OCI-LY7 (cell line): ENCODE measurements at regions not wholly inside any gene's neighbourhood (a gene's known extent, or its start where the extent isn't known, plus 50 kb on each side); places are given as distances from the start of the nearest gene placed in this dataset.

Experiments used
- BruUV-seq: library from RNA; stranded (reverse); fragments of 400-500 nt; replicated peaks from 2 replicates; lab custom pipeline; 2021; lab: Mats Ljungman, UMichigan
- CTCF ChIA-PET: fragments of 300-600 bp; sonication (Branson Sonifier 250); formaldehyde crosslinking; loops from one replicate; lab custom pipeline; 2022; ENCODE audit warnings: antibody characterized with exemption; ENCODE audit not compliant: unreplicated experiment; lab: Charles Lee
- POLR2A ChIA-PET: fragments of 300-600 bp; sonication (Branson Sonifier 250); formaldehyde crosslinking; loops from one replicate; lab custom pipeline; 2022; ENCODE audit warnings: antibody characterized with exemption; lab: Charles Lee
- DNase-seq: peaks from one replicate; pipeline ENCODE4 v3.0.0-alpha.2; 2015; ENCODE audit warnings: low spot score
- H2AFZ ChIP-seq: fragments of 200-600 bp; sonication (generic), shearing (Covaris generic); 2 replicates; pipeline ENCODE4 v1.6.1; 2014; ENCODE audit warnings: mild to moderate bottlenecking, antibody characterized with exemption, low read length, moderate library complexity
- H3K27ac ChIP-seq: fragments of 200-600 bp; sonication (generic); 2 replicates; pipeline ENCODE4 v1.5.1; 2014; ENCODE audit warnings: mixed run types, low read depth, mild to moderate bottlenecking, moderate library complexity, low read length, inconsistent platforms; ENCODE audit not compliant: poor library complexity, severe bottlenecking
- H3K36me3 ChIP-seq: fragments of 200-600 bp; sonication (generic); 2 replicates; pipeline ENCODE4 v1.6.1; 2014; ENCODE audit warnings: mild to moderate bottlenecking, antibody characterized with exemption, low read length, moderate library complexity, mixed read lengths; ENCODE audit not compliant: insufficient read depth
- H3K4me1 ChIP-seq: fragments of 200-600 bp; sonication (generic); 2 replicates; pipeline ENCODE4 v1.5.1; 2014; ENCODE audit warnings: mild to moderate bottlenecking, low read length; ENCODE audit not compliant: insufficient read depth, poor library complexity, severe bottlenecking
- H3K4me2 ChIP-seq: fragments of 200-600 bp; sonication (generic); 2 replicates; pipeline ENCODE4 v1.6.1; 2014; ENCODE audit warnings: mild to moderate bottlenecking, low read length
- H3K4me3 ChIP-seq: fragments of 200-600 bp; sonication (generic); 2 replicates; pipeline ENCODE4 v1.5.1; 2014; ENCODE audit warnings: mild to moderate bottlenecking, low read depth, low read length; ENCODE audit not compliant: poor library complexity, severe bottlenecking
- H3K79me2 ChIP-seq: fragments of 200-600 bp; sonication (generic); 2 replicates; pipeline ENCODE4 v1.6.1; 2016; ENCODE audit warnings: low read depth, mild to moderate bottlenecking, low read length, moderate library complexity, mixed read lengths; ENCODE audit not compliant: insufficient read depth
- H3K9me2 ChIP-seq: fragments of 200-600 bp; sonication (generic); 2 replicates; pipeline ENCODE4 v1.6.1; 2016; ENCODE audit warnings: mild to moderate bottlenecking, low read length, mixed read lengths; ENCODE audit not compliant: insufficient read depth
- H3K9me3 ChIP-seq: fragments of 200-600 bp; sonication (generic); 2 replicates; pipeline ENCODE4 v1.6.1; 2014; ENCODE audit warnings: mild to moderate bottlenecking, mixed run types, low read length, mixed read lengths
- H4K20me1 ChIP-seq: fragments of 200-600 bp; sonication (generic); 2 replicates; pipeline ENCODE4 v1.6.1; 2014; ENCODE audit warnings: mild to moderate bottlenecking, antibody characterized with exemption, low read length, moderate library complexity, mixed read lengths; ENCODE audit not compliant: insufficient read depth
- EZH2phosphoT487 ChIP-seq: fragments of 200-600 bp; sonication (generic); IDR thresholded peaks from 2 replicates; pipeline ENCODE4 v1.6.1; 2018; ENCODE audit warnings: low read depth, borderline replicate concordance, mild to moderate bottlenecking, mixed run types, antibody characterized with exemption, low read length, moderate library complexity, mixed read lengths
- intact Hi-C: fragments of 100-400 bp; cut with micrococcal nuclease; formaldehyde crosslinking; loops from one replicate; pipeline ENCODE4 v1.10.0; 2022; ENCODE audit not compliant: unreplicated experiment
- TF ChIP-seq, protein P1 (sequence below): fragments of 200-600 bp; sonication (generic); conservative IDR thresholded peaks from 2 replicates; pipeline ENCODE4 v1.5.1; 2014; ENCODE audit warnings: mild to moderate bottlenecking, antibody characterized with exemption, low read length, moderate library complexity, mixed read lengths

DNA sequence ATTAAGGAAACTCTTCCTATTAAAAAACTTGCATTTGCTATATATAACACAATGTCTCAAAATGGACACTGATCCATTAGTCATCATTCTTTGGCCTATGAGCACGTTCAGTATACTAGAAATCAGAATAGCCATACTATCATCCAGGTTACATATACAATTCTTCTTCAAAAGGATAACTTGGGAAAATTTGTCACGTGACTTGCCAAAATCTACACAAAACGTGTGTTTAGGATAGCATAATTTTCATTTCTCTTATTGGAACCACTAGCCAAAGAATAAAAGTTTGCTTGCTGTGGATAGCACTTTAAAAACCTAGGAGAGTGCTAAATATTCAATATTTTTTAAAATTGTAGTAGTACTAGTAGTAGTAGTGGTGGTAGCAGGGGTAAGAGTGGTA is 714.3 kb upstream of the FOXG1 start:
- Histone ChIP-seq H2AFZ (no peak overlapping the region), H3K36me3 (no peaks in the 10 kb centered on the region), H3K79me2 (no peaks in the 10 kb centered on the region), H3K4me1 (no peaks in the 10 kb centered on the region), H3K4me3 (no peak overlapping the region), H3K27ac (no peak overlapping the region), H3K9me2 (no peaks in the 10 kb centered on the region), H3K4me2 (no peak overlapping the region), H3K9me3 (peaks cover 13% of the 10 kb centered on the region; the same call in 1 of the 2 replicates), H4K20me1 (no peaks in the 10 kb centered on the region)
- no peak for DNase-seq
- ChIA-PET CTCF (no interaction called here), POLR2A (no interaction called here)
- TF ChIP-seq EZH2phosphoT487 = no peak
- intact Hi-C loops = no loop called here
- BruUV-seq = no TSS peak

GRCh38 chr14:28055008-28055407 is 711.6 kb upstream of the FOXG1 start:
- Histone ChIP-seq H3K4me2 (no peak overlapping the region), H4K20me1 (no peaks in the 10 kb centered on the region), H3K27ac (no peak overlapping the region), H3K4me3 (no peak overlapping the region), H3K9me3 (peaks cover 9% of the 10 kb centered on the region; the same call in 1 of the 2 replicates), H3K4me1 (no peaks in the 10 kb centered on the region), H3K36me3 (no peaks in the 10 kb centered on the region), H3K79me2 (no peaks in the 10 kb centered on the region), H2AFZ (no peak overlapping the region), H3K9me2 (no peaks in the 10 kb centered on the region)
- intact Hi-C loops = no loop called here
- POLR2A ChIA-PET = no interaction called here
- CTCF ChIA-PET = no interaction called here
- TF ChIP-seq EZH2phosphoT487 = no peak
- TF ChIP-seq, protein P1, sequence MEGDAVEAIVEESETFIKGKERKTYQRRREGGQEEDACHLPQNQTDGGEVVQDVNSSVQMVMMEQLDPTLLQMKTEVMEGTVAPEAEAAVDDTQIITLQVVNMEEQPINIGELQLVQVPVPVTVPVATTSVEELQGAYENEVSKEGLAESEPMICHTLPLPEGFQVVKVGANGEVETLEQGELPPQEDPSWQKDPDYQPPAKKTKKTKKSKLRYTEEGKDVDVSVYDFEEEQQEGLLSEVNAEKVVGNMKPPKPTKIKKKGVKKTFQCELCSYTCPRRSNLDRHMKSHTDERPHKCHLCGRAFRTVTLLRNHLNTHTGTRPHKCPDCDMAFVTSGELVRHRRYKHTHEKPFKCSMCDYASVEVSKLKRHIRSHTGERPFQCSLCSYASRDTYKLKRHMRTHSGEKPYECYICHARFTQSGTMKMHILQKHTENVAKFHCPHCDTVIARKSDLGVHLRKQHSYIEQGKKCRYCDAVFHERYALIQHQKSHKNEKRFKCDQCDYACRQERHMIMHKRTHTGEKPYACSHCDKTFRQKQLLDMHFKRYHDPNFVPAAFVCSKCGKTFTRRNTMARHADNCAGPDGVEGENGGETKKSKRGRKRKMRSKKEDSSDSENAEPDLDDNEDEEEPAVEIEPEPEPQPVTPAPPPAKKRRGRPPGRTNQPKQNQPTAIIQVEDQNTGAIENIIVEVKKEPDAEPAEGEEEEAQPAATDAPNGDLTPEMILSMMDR = no peak
- no peak for DNase-seq
- no TSS peak for BruUV-seq

- no TSS peak for BruUV-seq
- no peaks in the 10 kb centered on the region for H3K4me1 ChIP-seq
- no peaks in the 10 kb centered on the region for H4K20me1 ChIP-seq
- H3K36me3 ChIP-seq = no peaks in the 10 kb centered on the region
- H2AFZ ChIP-seq = no peak overlapping the region
- H3K4me3 ChIP-seq = no peak overlapping the region
- TF ChIP-seq, protein P1 = no peak
- no peak for TF ChIP-seq EZH2phosphoT487
- POLR2A ChIA-PET = no interaction called here
- no peak for DNase-seq
- CTCF ChIA-PET = no interaction called here
- peaks cover 13% of the 10 kb centered on the region for H3K9me3 ChIP-seq
- intact Hi-C loops = no loop called here
- H3K9me2 ChIP-seq = no peaks in the 10 kb centered on the region
- no peak overlapping the region for H3K4me2 ChIP-seq
- H3K27ac ChIP-seq = no peak overlapping the region
- H3K79me2 ChIP-seq = no peaks in the 10 kb centered on the region
Observed at GRCh38 chr14:28057359-28058296, 709.0 kb upstream of the FOXG1 start.
